ENCODE measurements at regions not wholly inside any gene's neighbourhood (a gene's known extent, or its start where the extent isn't known, plus 50 kb on each side); places are given as distances from the start of the nearest gene placed in this dataset.

DNA sequence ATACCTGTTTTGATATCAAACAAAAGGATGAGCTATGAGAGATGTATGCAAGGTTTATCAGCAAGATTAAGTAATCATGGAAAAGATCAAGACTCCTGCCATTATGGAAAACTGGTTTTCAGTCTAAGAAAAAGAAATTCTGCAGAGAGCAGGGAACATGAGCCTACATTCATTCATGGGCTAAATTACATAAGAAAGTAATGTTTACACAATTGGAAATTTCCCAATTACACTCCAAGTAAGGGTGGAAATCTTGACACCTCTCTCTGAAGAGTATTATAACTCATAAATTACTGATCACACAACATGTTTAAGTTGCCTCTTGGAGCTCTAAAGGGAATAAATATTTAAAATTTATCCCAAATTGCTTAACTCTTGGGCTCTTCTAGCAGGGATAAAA is 206.2 kb downstream of the SLC6A15 start:
- TF ChIP-seq, protein P1, sequence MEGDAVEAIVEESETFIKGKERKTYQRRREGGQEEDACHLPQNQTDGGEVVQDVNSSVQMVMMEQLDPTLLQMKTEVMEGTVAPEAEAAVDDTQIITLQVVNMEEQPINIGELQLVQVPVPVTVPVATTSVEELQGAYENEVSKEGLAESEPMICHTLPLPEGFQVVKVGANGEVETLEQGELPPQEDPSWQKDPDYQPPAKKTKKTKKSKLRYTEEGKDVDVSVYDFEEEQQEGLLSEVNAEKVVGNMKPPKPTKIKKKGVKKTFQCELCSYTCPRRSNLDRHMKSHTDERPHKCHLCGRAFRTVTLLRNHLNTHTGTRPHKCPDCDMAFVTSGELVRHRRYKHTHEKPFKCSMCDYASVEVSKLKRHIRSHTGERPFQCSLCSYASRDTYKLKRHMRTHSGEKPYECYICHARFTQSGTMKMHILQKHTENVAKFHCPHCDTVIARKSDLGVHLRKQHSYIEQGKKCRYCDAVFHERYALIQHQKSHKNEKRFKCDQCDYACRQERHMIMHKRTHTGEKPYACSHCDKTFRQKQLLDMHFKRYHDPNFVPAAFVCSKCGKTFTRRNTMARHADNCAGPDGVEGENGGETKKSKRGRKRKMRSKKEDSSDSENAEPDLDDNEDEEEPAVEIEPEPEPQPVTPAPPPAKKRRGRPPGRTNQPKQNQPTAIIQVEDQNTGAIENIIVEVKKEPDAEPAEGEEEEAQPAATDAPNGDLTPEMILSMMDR (IDR thresholded peaks at IDR 0.05) = no peak
- TF ChIP-seq POLR2A (IDR thresholded peaks at IDR 0.05) = no peak
